SK-N-MC (cell line): ENCODE measurements at regions not wholly inside any gene's neighbourhood (a gene's known extent, or its start where the extent isn't known, plus 50 kb on each side); places are given as distances from the start of the nearest gene placed in this dataset.

Source experiments
- DNase-seq: peaks from one replicate; pipeline ENCODE4 v3.0.0-alpha.2; 2011; ENCODE audit warnings: low read depth, low spot score
- H3K27ac ChIP-seq: fragments of 200-600 bp; sonication (generic); 2 replicates; pipeline ENCODE4 v1.5.1; 2016; ENCODE audit warnings: mixed run types
- H3K36me3 ChIP-seq: fragments of 200-600 bp; sonication (generic); 2 replicates; pipeline ENCODE4 v1.6.1; 2017; ENCODE audit warnings: antibody characterized with exemption, low read length, mixed read lengths; ENCODE audit not compliant: insufficient read depth
- H3K4me3 ChIP-seq: fragments of 200-600 bp; sonication (generic); 2 replicates; pipeline ENCODE4 v1.5.1; 2016
- H3K9ac ChIP-seq: fragments of 200-600 bp; sonication (generic); 2 replicates; pipeline ENCODE4 v1.8.0; 2017; ENCODE audit warnings: mixed run types, mixed read lengths; ENCODE audit not compliant: insufficient read length
- H3K9me3 ChIP-seq: fragments of 200-600 bp; sonication (generic); 2 replicates; pipeline ENCODE4 v1.6.1; 2017; ENCODE audit warnings: low read depth, mild to moderate bottlenecking, antibody characterized with exemption, low read length, moderate library complexity, mixed read lengths
- EZH2 ChIP-seq: fragments of 200-600 bp; sonication (generic); IDR thresholded peaks from one replicate; pipeline ENCODE4 v1.6.1; 2017; ENCODE audit warnings: antibody characterized with exemption
- FOXP2 ChIP-seq: optimal IDR thresholded peaks from 2 replicates; pipeline ENCODE3; 2011; ENCODE audit warnings: mild to moderate bottlenecking, moderate library complexity; ENCODE audit not compliant: insufficient read depth; ENCODE audit errors: extremely low read length, control extremely low read depth
- POLR2AphosphoS5 ChIP-seq: IDR thresholded peaks from 2 replicates; pipeline ENCODE4 v1.6.1; 2012; ENCODE audit warnings: mild to moderate bottlenecking, low read depth, low read length, borderline replicate concordance

- no peak for DNase-seq
- Histone ChIP-seq H3K9me3 (no peaks in the 10 kb centered on the region), H3K36me3 (no peaks in the 10 kb centered on the region), H3K4me3 (no peak overlapping the region), H3K27ac (no peak overlapping the region), H3K9ac (no peak overlapping the region)
- TF ChIP-seq EZH2 = no peak
- no peak for TF ChIP-seq FOXP2
- TF ChIP-seq POLR2AphosphoS5 = no peak
These were observed 121.7 kb upstream of the USP15 start for GRCh38 chr12:62138527-62138926.

- TF ChIP-seq FOXP2 = no peak
- no peak for TF ChIP-seq POLR2AphosphoS5
- Histone ChIP-seq H3K27ac (no peak overlapping the region), H3K4me3 (no peak overlapping the region), H3K36me3 (no peaks in the 10 kb centered on the region), H3K9me3 (no peaks in the 10 kb centered on the region), H3K9ac (no peak overlapping the region)
- no peak for DNase-seq
These were observed 113.9 kb upstream of the USP15 start for GRCh38 chr12:62146318-62146717.

GRCh38 chr12:62158013-62158412 lies 102.2 kb upstream of the USP15 start:
- H3K4me3 ChIP-seq = no peak overlapping the region
- no peaks in the 10 kb centered on the region for H3K9me3 ChIP-seq
- H3K9ac ChIP-seq = no peak overlapping the region
- H3K27ac ChIP-seq = no peak overlapping the region
- no peak for DNase-seq
- H3K36me3 ChIP-seq = no peaks in the 10 kb centered on the region
- TF ChIP-seq FOXP2 = no peak
- TF ChIP-seq POLR2AphosphoS5 = no peak
- TF ChIP-seq EZH2 = no peak

GRCh38 chr12:62158461-62159360 lies 101.5 kb upstream of the USP15 start:
- H3K4me3 ChIP-seq = no peak overlapping the region
- H3K9me3 ChIP-seq = no peaks in the 10 kb centered on the region
- H3K9ac ChIP-seq = no peak overlapping the region
- H3K36me3 ChIP-seq = no peaks in the 10 kb centered on the region
- no peak for DNase-seq
- H3K27ac ChIP-seq = peak overlapping the region; percentile 49; the same call in 1 of the 2 replicates
- TF ChIP-seq FOXP2 (no peak), EZH2 (no peak), POLR2AphosphoS5 (no peak)

GRCh38 chr12:62162214-62162613 lies 98.0 kb upstream of the USP15 start:
- no peaks in the 10 kb centered on the region for H3K36me3 ChIP-seq

GRCh38 chr12:62163368-62163767 lies 96.8 kb upstream of the USP15 start:
- H3K36me3 ChIP-seq = no peaks in the 10 kb centered on the region
- TF ChIP-seq EZH2 = no peak
- no peak for TF ChIP-seq POLR2AphosphoS5
- no peak for TF ChIP-seq FOXP2

More at GRCh38 chr12:62162214-62162613, 98.0 kb upstream of the USP15 start:
- H3K9ac ChIP-seq = no peak overlapping the region
- no peak overlapping the region for H3K27ac ChIP-seq
- H3K4me3 ChIP-seq = no peak overlapping the region
- TF ChIP-seq POLR2AphosphoS5 = no peak
- no peak for TF ChIP-seq FOXP2
- TF ChIP-seq EZH2 = no peak
- DNase-seq = no peak
- no peaks in the 10 kb centered on the region for H3K9me3 ChIP-seq

GRCh38 chr12:62164036-62164435 lies 96.2 kb upstream of the USP15 start:
- Histone ChIP-seq H3K9me3 (no peaks in the 10 kb centered on the region), H3K27ac (no peak overlapping the region), H3K36me3 (no peaks in the 10 kb centered on the region), H3K9ac (no peak overlapping the region), H3K4me3 (no peak overlapping the region)
- TF ChIP-seq POLR2AphosphoS5 (no peak), FOXP2 (no peak), EZH2 (no peak)
- DNase-seq = no peak

More at GRCh38 chr12:62163368-62163767, 96.8 kb upstream of the USP15 start:
- no peak overlapping the region for H3K27ac ChIP-seq
- H3K9me3 ChIP-seq = no peaks in the 10 kb centered on the region
- no peak overlapping the region for H3K4me3 ChIP-seq
- no peak overlapping the region for H3K9ac ChIP-seq
- DNase-seq = no peak

GRCh38 chr12:62166525-62166924 lies 93.7 kb upstream of the USP15 start:
- TF ChIP-seq POLR2AphosphoS5 (no peak), EZH2 (no peak), FOXP2 (no peak)
- no peaks in the 10 kb centered on the region for H3K9me3 ChIP-seq
- H3K36me3 ChIP-seq = no peaks in the 10 kb centered on the region
- DNase-seq = no peak
- H3K27ac ChIP-seq = no peak overlapping the region
- H3K4me3 ChIP-seq = no peak overlapping the region
- H3K9ac ChIP-seq = no peak overlapping the region

- DNase-seq = no peak
- Histone ChIP-seq H3K27ac (no peak overlapping the region), H3K4me3 (no peak overlapping the region), H3K9ac (no peak overlapping the region), H3K36me3 (no peaks in the 10 kb centered on the region), H3K9me3 (no peaks in the 10 kb centered on the region)
- TF ChIP-seq POLR2AphosphoS5 (no peak), FOXP2 (no peak), EZH2 (no peak)
These were observed 91.8 kb upstream of the USP15 start for GRCh38 chr12:62168411-62168810.
